Activated B cell treated with CpG ODN at 0.5 μM for 24 hours (primary cell): ENCODE measurements at regions not wholly inside any gene's neighbourhood (a gene's known extent, or its start where the extent isn't known, plus 50 kb on each side); places are given as distances from the start of the nearest gene placed in this dataset.
"Not testable (repeated sequence)": the region's sequence is repeated elsewhere in the genome, so short reads cannot be mapped to it uniquely, and the experiment has no call there.

Experiments
- ATAC-seq: fragments of 200-7000 bp; cut with Tn5 transposase; one replicate; pipeline ENCODE4 v1.10.0; 2021; ENCODE audit warnings: low read depth, mild to moderate bottlenecking, moderate library complexity
- CTCF ChIA-PET: fragments of 350-600 bp; sonication (Branson Sonifier 250); formaldehyde crosslinking; loops from one replicate; lab custom pipeline; 2021; ENCODE audit warnings: antibody characterized with exemption; lab: Charles Lee
- POLR2A ChIA-PET: fragments of 350-600 bp; sonication (Branson Sonifier 250); formaldehyde crosslinking; loops from one replicate; lab custom pipeline; 2021; ENCODE audit warnings: antibody characterized with exemption; lab: Charles Lee
- DNase-seq: peaks from one replicate; pipeline ENCODE4 v3.0.0; 2022
- H3K27ac Mint-ChIP-seq: one replicate; pipeline ENCODE4 v1.8.0; 2020; ENCODE audit warnings: mixed read lengths
- H3K27me3 Mint-ChIP-seq: one replicate; pipeline ENCODE4 v1.8.0; 2021; ENCODE audit warnings: mixed read lengths
- H3K36me3 Mint-ChIP-seq: one replicate; pipeline ENCODE4 v1.8.0; 2021; ENCODE audit warnings: low read depth, mixed read lengths
- H3K4me1 Mint-ChIP-seq: one replicate; pipeline ENCODE4 v1.8.0; 2021; ENCODE audit warnings: mixed read lengths
- H3K4me3 Mint-ChIP-seq: one replicate; pipeline ENCODE4 v1.8.0; 2020; ENCODE audit warnings: mild to moderate bottlenecking, mixed read lengths
- H3K9me3 Mint-ChIP-seq: one replicate; pipeline ENCODE4 v1.8.0; 2020; ENCODE audit warnings: mixed read lengths
- intact Hi-C: fragments of 100-400 bp; cut with micrococcal nuclease; formaldehyde crosslinking; loops from one replicate; pipeline ENCODE4 v1.15.1; 2024

- H3K27me3 Mint-ChIP-seq, DNase-seq, H3K36me3 Mint-ChIP-seq, POLR2A ChIA-PET, H3K9me3 Mint-ChIP-seq, intact Hi-C loops, H3K4me1 Mint-ChIP-seq, ATAC-seq, H3K27ac Mint-ChIP-seq, CTCF ChIA-PET, H3K4me3 Mint-ChIP-seq: not testable (repeated sequence)
Measured at GRCh38 chrY:18078452-18078851, 52.9 kb downstream of the CDY2A start.

GRCh38 chrY:18085910-18086309 is 60.3 kb downstream of the CDY2A start:
- H3K27ac Mint-ChIP-seq, H3K4me3 Mint-ChIP-seq, H3K9me3 Mint-ChIP-seq, DNase-seq, intact Hi-C loops, CTCF ChIA-PET, H3K4me1 Mint-ChIP-seq, ATAC-seq, H3K36me3 Mint-ChIP-seq, POLR2A ChIA-PET, H3K27me3 Mint-ChIP-seq: not testable (repeated sequence)

GRCh38 chrY:18086361-18086977 is 60.9 kb downstream of the CDY2A start:
- H3K9me3 Mint-ChIP-seq, DNase-seq, POLR2A ChIA-PET, H3K36me3 Mint-ChIP-seq, H3K27me3 Mint-ChIP-seq, H3K27ac Mint-ChIP-seq, intact Hi-C loops, ATAC-seq, CTCF ChIA-PET, H3K4me1 Mint-ChIP-seq, H3K4me3 Mint-ChIP-seq: not testable (repeated sequence)

GRCh38 chrY:18087943-18088655 is 62.5 kb downstream of the CDY2A start:
- POLR2A ChIA-PET: not testable (repeated sequence)

GRCh38 chrY:18092952-18093351 is 67.4 kb downstream of the CDY2A start:
- intact Hi-C loops, H3K4me1 Mint-ChIP-seq, DNase-seq, H3K9me3 Mint-ChIP-seq, H3K27ac Mint-ChIP-seq, CTCF ChIA-PET, H3K36me3 Mint-ChIP-seq, ATAC-seq, H3K27me3 Mint-ChIP-seq, H3K4me3 Mint-ChIP-seq, POLR2A ChIA-PET: not testable (repeated sequence)

More at GRCh38 chrY:18087943-18088655, 62.5 kb downstream of the CDY2A start:
- H3K4me1 Mint-ChIP-seq, H3K9me3 Mint-ChIP-seq, H3K27me3 Mint-ChIP-seq, intact Hi-C loops, H3K36me3 Mint-ChIP-seq, CTCF ChIA-PET, ATAC-seq, DNase-seq, H3K4me3 Mint-ChIP-seq, H3K27ac Mint-ChIP-seq: not testable (repeated sequence)

- POLR2A ChIA-PET, H3K27ac Mint-ChIP-seq, CTCF ChIA-PET, H3K36me3 Mint-ChIP-seq, H3K4me1 Mint-ChIP-seq, DNase-seq, H3K27me3 Mint-ChIP-seq, intact Hi-C loops, H3K9me3 Mint-ChIP-seq, H3K4me3 Mint-ChIP-seq, ATAC-seq: not testable (repeated sequence)
Measured at GRCh38 chrY:18105691-18106090, 80.1 kb downstream of the CDY2A start.

- H3K4me3 Mint-ChIP-seq, CTCF ChIA-PET, H3K27ac Mint-ChIP-seq, H3K36me3 Mint-ChIP-seq, H3K27me3 Mint-ChIP-seq, POLR2A ChIA-PET, intact Hi-C loops, ATAC-seq, DNase-seq, H3K9me3 Mint-ChIP-seq, H3K4me1 Mint-ChIP-seq: not testable (repeated sequence)
Measured at GRCh38 chrY:18118388-18118787, 92.8 kb downstream of the CDY2A start.

- ATAC-seq, POLR2A ChIA-PET, H3K27ac Mint-ChIP-seq, H3K4me3 Mint-ChIP-seq, DNase-seq, CTCF ChIA-PET, H3K4me1 Mint-ChIP-seq, H3K9me3 Mint-ChIP-seq, intact Hi-C loops, H3K27me3 Mint-ChIP-seq, H3K36me3 Mint-ChIP-seq: not testable (repeated sequence)
Measured at GRCh38 chrY:18137718-18138117, 112.1 kb downstream of the CDY2A start.

GRCh38 chrY:18139311-18140007 is 113.9 kb downstream of the CDY2A start:
- H3K4me1 Mint-ChIP-seq, H3K27me3 Mint-ChIP-seq, DNase-seq, POLR2A ChIA-PET, H3K27ac Mint-ChIP-seq, CTCF ChIA-PET, H3K4me3 Mint-ChIP-seq, H3K36me3 Mint-ChIP-seq, intact Hi-C loops, H3K9me3 Mint-ChIP-seq, ATAC-seq: not testable (repeated sequence)

- POLR2A ChIA-PET, DNase-seq, CTCF ChIA-PET: not testable (repeated sequence)
Measured at GRCh38 chrY:18146417-18146816, 120.8 kb downstream of the CDY2A start.

GRCh38 chrY:18152626-18153025 is 127.0 kb downstream of the CDY2A start:
- not testable (repeated sequence) for H3K36me3 Mint-ChIP-seq

More at GRCh38 chrY:18146417-18146816, 120.8 kb downstream of the CDY2A start:
- H3K4me3 Mint-ChIP-seq, H3K9me3 Mint-ChIP-seq, H3K36me3 Mint-ChIP-seq, H3K27ac Mint-ChIP-seq, ATAC-seq, H3K4me1 Mint-ChIP-seq, H3K27me3 Mint-ChIP-seq, intact Hi-C loops: not testable (repeated sequence)

GRCh38 chrY:18165738-18166137 is 140.2 kb downstream of the CDY2A start:
- H3K4me1 Mint-ChIP-seq, H3K27ac Mint-ChIP-seq, H3K27me3 Mint-ChIP-seq, DNase-seq, ATAC-seq, H3K9me3 Mint-ChIP-seq, CTCF ChIA-PET, H3K36me3 Mint-ChIP-seq, POLR2A ChIA-PET, intact Hi-C loops, H3K4me3 Mint-ChIP-seq: not testable (repeated sequence)

More at GRCh38 chrY:18152626-18153025, 127.0 kb downstream of the CDY2A start:
- H3K9me3 Mint-ChIP-seq, H3K27me3 Mint-ChIP-seq, ATAC-seq, H3K4me3 Mint-ChIP-seq, POLR2A ChIA-PET, H3K4me1 Mint-ChIP-seq, CTCF ChIA-PET, H3K27ac Mint-ChIP-seq, DNase-seq, intact Hi-C loops: not testable (repeated sequence)
